Dendritic cell treated with granulocyte-macrophage colony-stimulating factor and Interleukin-4, amounts not matched to agents 40 ng/mL and 50 ng/mL, for 4 days (primary cell): ENCODE measurements at regions not wholly inside any gene's neighbourhood (a gene's known extent, or its start where the extent isn't known, plus 50 kb on each side); places are given as distances from the start of the nearest gene placed in this dataset.

Source experiments
- H3K27ac Mint-ChIP-seq: one replicate; pipeline ENCODE4 v1.8.0; 2022; ENCODE audit warnings: mild to moderate bottlenecking, mixed read lengths
- H3K27me3 Mint-ChIP-seq: one replicate; pipeline ENCODE4 v1.8.0; 2022; ENCODE audit warnings: mild to moderate bottlenecking, mixed read lengths
- H3K36me3 Mint-ChIP-seq: one replicate; pipeline ENCODE4 v1.8.0; 2022; ENCODE audit warnings: low read depth, mixed read lengths
- H3K4me1 Mint-ChIP-seq: one replicate; pipeline ENCODE4 v1.8.0; 2022; ENCODE audit warnings: low read depth, mixed read lengths
- H3K4me3 Mint-ChIP-seq: one replicate; pipeline ENCODE4 v1.8.0; 2022; ENCODE audit warnings: mild to moderate bottlenecking, moderate library complexity, mixed read lengths
- H3K9me3 Mint-ChIP-seq: one replicate; pipeline ENCODE4 v1.8.0; 2022; ENCODE audit warnings: mixed read lengths
- intact Hi-C: fragments of 100-400 bp; cut with micrococcal nuclease; formaldehyde crosslinking; loops from one replicate; pipeline ENCODE4 v1.15.0; 2022

DNA sequence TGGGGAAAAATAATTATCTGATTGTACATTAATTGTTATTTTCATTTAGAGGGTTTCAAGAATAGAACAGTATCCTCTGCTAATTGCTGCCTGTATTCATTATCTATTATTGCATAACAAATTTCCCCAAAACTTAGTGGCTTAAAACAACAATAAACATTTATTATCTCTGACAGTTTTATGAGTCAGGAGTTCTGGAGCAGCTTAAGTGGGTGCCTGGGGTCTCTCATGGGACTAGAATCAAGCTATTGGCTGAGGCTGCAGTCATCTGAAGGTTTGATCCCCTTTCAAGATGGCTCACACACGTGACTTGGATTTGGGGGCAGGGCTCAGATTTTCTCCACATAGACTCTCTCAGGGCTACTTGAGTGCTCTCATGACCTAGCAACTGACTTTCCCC is 98.1 kb upstream of the JADE1 start:
- no peaks in the 10 kb centered on the region for H3K27me3 Mint-ChIP-seq

DNA sequence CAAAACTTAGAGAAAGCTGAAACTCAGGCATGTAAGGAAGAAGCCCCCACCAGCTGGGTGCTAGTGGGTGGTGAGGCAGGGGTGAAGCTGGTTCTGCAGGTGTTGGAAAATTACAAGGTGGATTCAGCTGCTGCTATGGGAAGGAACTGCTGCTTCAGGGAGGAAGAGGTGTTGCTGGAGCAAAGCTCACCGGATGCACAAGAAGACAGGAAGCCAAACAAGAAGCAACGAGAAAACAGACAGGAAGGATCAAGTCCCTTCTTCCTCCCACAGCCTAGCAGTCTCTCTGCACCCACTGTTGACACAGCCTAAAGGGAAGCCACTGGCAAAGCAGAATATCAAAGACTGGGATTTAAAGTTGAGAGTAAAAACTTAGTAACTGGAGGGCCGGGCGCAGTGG is 100.2 kb upstream of the JADE1 start:
- no peak overlapping the region for H3K27ac Mint-ChIP-seq
- intact Hi-C loops: no loop called here
- H3K4me3 Mint-ChIP-seq: no peak overlapping the region
- peaks cover 2% of the 10 kb centered on the region for H3K9me3 Mint-ChIP-seq
- H3K4me1 Mint-ChIP-seq: peaks cover 5% of the 10 kb centered on the region
- no peaks in the 10 kb centered on the region for H3K27me3 Mint-ChIP-seq
- H3K36me3 Mint-ChIP-seq: no peaks in the 10 kb centered on the region

More for the DNA sequence above, 98.1 kb upstream of the JADE1 start:
- H3K4me3 Mint-ChIP-seq: no peak overlapping the region
- no peaks in the 10 kb centered on the region for H3K9me3 Mint-ChIP-seq
- peaks cover 5% of the 10 kb centered on the region for H3K4me1 Mint-ChIP-seq
- intact Hi-C loops: no loop called here
- no peak overlapping the region for H3K27ac Mint-ChIP-seq
- no peaks in the 10 kb centered on the region for H3K36me3 Mint-ChIP-seq

DNA sequence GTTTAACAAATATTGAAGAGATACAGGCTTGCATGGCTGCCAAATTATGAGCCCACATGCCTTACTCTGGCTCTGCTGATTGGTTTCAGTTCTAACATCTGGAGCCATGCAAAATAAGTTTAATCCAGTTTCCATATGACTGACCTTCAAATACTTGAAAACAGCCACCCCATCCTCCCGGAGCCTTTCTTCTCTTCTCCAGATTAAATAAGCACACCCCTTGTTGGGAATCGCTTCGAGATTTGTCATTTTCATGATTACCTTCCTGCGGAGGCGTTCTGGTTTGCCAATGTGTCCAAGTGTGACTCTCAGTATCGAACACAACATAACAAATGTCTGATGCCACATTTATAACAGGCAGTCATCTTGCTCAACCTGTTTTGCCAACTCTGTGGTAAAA is 101.6 kb upstream of the JADE1 start:
- intact Hi-C loops: no loop called here
- peaks cover 5% of the 10 kb centered on the region for H3K4me1 Mint-ChIP-seq
- H3K27me3 Mint-ChIP-seq: no peaks in the 10 kb centered on the region

DNA sequence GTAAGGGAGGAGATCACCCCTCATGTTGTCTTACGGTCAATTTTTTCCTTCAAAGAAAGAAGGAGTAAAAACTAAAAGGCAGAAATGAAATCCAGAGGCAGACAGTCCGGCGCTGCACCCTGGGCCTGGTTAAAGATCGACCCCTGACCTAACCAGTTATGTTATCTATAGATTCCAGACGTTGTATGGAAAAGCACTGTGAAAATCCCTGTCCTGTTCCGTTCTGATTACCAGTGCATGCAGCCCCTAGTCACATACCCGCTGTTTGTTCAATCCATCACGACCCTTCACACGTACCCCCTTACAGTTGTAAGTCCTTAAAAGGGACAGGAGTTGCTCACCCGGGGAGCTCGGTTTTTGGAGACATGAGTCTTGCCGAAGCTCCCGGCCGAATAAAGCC is 105.6 kb upstream of the JADE1 start:
- no peak overlapping the region for H3K4me3 Mint-ChIP-seq
- H3K27ac Mint-ChIP-seq: no peak overlapping the region
- peaks cover under 1% of the 10 kb centered on the region for H3K4me1 Mint-ChIP-seq
- H3K27me3 Mint-ChIP-seq: no peaks in the 10 kb centered on the region
- intact Hi-C loops: no loop called here
- peaks cover 8% of the 10 kb centered on the region for H3K9me3 Mint-ChIP-seq
- no peaks in the 10 kb centered on the region for H3K36me3 Mint-ChIP-seq

More for the DNA sequence above, 101.6 kb upstream of the JADE1 start:
- H3K9me3 Mint-ChIP-seq: peaks cover 8% of the 10 kb centered on the region
- H3K36me3 Mint-ChIP-seq: no peaks in the 10 kb centered on the region
- H3K4me3 Mint-ChIP-seq: no peak overlapping the region
- H3K27ac Mint-ChIP-seq: no peak overlapping the region

DNA sequence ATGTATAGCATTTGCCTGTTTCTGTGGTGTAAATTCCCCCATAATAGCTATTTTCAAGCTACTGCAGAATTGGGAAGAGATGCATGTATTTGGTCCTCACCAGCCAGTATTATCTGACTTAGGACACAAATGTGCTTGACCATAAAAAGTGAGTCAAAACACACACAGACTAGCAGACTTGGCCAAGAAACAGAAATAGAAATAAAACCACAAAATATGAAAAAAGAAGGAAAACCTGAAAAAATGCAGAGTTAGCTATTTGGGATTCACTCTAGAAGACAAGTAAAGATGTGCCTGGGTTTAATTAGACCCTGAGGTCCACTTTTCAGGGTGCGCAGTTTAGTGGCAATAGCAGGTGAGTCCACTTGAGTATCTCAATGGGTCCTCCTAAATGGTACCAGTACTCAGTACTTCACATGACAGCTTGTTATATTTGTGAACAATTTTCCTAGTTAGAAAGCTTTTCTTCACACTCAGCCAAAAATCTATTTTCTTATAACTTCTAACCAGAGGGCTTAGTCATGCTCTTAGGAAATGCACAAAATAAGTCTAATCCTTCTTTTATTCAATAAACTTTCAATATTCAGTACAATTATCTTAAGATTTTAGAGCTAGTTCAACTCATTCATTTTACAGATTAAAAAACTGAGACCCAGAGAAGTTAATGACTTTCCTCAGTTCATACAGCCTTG is 108.7 kb upstream of the JADE1 start:
- H3K27ac Mint-ChIP-seq: no peak overlapping the region
- H3K4me1 Mint-ChIP-seq: no peaks in the 10 kb centered on the region
- H3K27me3 Mint-ChIP-seq: no peaks in the 10 kb centered on the region
- H3K9me3 Mint-ChIP-seq: peaks cover 8% of the 10 kb centered on the region
- intact Hi-C loops: no loop called here
- no peaks in the 10 kb centered on the region for H3K36me3 Mint-ChIP-seq
- H3K4me3 Mint-ChIP-seq: no peak overlapping the region

DNA sequence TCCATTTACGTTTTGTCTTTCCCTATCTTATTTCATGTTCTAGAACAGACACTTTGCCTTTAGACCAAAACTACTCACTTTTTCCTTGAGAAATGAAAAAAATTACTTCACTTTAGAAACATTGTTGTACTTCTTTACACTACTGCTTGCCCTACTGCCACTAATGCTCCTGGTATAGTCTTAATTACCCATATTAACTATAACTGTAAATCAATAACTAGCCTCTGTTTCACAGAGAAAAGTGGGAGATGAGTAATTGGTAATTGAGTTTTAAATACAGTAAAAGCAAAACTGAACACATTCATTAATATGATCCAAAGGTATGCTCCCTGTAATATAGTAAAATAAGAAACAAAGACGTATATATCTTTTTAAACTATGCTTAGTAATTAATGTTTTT is 111.1 kb upstream of the JADE1 start:
- H3K9me3 Mint-ChIP-seq: peaks cover 1% of the 10 kb centered on the region
- H3K27me3 Mint-ChIP-seq: no peaks in the 10 kb centered on the region
- no peak overlapping the region for H3K27ac Mint-ChIP-seq
- no peaks in the 10 kb centered on the region for H3K4me1 Mint-ChIP-seq
- no peaks in the 10 kb centered on the region for H3K36me3 Mint-ChIP-seq
- H3K4me3 Mint-ChIP-seq: no peak overlapping the region
- intact Hi-C loops: no loop called here

DNA sequence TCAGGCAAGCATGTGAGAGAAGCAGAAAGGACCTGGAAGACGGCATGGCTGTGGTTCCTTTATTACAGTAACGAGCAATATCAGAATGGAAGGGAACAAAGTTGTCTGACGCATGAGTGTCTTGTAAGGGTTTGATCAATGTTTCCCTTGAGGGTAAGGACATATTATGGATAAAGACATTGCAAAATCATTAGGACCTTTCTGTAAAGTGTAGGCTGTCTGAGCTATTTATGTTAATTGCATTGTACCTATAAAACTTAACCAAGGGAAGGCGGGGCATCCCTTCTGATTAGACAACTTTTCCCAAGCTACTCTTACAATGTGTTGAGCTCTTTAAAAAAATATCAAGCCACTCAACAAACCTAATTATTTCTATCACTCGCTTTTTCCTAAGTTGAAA is 112.2 kb upstream of the JADE1 start:
- Mint-ChIP-seq H3K36me3 (no peaks in the 10 kb centered on the region), H3K9me3 (peaks cover 8% of the 10 kb centered on the region), H3K27ac (no peak overlapping the region), H3K4me3 (no peak overlapping the region), H3K27me3 (no peaks in the 10 kb centered on the region), H3K4me1 (no peaks in the 10 kb centered on the region)
- intact Hi-C loops: no loop called here

DNA sequence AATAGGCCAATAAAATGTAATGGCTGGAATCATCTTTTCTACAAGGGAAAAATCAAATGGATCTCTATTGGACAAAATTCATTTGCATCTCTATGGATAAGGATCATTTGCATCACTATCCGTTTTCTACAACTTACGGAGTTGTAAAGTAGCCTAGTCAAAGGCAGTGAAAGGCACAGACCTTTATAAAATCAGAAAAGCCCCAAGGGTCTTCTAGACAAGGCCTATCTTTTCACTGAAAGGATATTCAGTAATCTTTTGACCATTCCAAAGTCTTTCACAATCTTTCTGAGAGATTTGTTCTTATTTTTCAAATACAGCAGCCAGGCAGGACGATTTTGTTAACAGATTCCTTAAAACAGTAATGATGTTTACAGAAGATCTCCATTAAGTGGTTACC is 119.5 kb upstream of the JADE1 start:
- peaks cover 5% of the 10 kb centered on the region for H3K4me1 Mint-ChIP-seq
- no peaks in the 10 kb centered on the region for H3K36me3 Mint-ChIP-seq

DNA sequence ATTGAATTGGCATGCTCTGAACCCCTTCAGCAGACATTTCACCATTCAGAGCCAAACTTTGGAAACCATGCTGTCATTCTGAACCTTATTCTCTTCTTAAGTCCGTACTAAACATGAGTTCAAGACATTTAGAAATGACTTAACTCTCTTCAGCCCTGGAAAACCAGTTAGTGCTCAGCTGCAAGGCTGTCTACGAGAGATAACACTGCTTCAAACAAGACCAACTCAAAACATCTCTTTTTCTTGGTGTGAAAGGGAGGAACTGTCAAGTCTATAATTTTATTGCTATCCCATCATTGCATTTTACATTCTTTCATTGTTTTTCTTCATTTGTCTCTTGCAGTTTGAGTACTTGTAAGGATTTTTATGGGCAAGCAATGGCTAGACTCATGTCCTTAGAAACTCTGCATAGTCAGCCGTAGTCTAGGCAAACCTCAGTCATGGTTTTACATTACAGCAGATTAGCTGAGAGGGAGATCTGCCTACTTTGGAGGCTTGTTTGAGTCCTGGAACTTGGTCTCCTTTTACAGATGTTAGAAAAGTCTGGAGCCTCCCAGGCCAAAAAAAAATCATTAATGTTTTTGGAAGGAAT is 120.6 kb upstream of the JADE1 start:
- H3K4me3 Mint-ChIP-seq: no peak overlapping the region
- H3K9me3 Mint-ChIP-seq: peaks cover 20% of the 10 kb centered on the region
- no peak overlapping the region for H3K27ac Mint-ChIP-seq
- no peaks in the 10 kb centered on the region for H3K36me3 Mint-ChIP-seq
- no peaks in the 10 kb centered on the region for H3K27me3 Mint-ChIP-seq
- intact Hi-C loops: no loop called here
- H3K4me1 Mint-ChIP-seq: peaks cover 5% of the 10 kb centered on the region

More for the DNA sequence above, 119.5 kb upstream of the JADE1 start:
- Mint-ChIP-seq H3K9me3 (peaks cover 20% of the 10 kb centered on the region), H3K27me3 (no peaks in the 10 kb centered on the region), H3K27ac (no peak overlapping the region), H3K4me3 (no peak overlapping the region)
- intact Hi-C loops: no loop called here

DNA sequence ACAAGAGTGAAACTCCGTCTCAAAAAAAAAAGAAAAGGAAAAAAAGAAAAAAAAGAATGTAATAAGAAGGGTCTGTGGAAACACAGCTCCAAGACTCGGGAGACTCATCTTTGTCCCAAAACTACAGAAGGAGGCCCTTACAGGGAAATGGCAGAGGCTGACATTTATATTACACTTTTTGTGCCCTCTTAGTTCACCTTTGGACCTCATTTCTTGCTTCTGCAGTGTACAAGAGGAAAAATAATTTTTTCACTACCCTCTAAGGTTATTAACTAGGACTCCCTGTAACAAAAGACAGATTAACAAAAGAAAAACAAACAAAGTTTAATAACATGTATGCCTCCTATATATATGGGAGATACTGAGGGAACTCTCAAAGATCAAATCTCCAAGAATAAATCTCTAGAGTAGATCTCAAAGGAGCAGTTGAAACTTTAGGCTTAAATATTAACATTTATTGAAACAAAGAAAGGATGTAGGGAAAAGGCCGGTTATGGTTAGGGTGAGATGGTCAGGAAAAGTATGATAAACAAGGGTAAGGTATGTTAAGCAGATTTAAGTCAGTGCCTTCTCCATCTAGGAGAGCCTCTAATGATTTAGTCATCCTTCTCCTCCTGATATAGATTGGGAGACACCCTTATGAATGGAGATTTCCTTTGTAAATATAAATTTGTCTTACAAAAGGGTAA is 121.3 kb upstream of the JADE1 start:
- Mint-ChIP-seq H3K4me3 (no peak overlapping the region), H3K4me1 (peaks cover 5% of the 10 kb centered on the region), H3K27me3 (no peaks in the 10 kb centered on the region), H3K9me3 (peaks cover 16% of the 10 kb centered on the region), H3K27ac (no peak overlapping the region), H3K36me3 (no peaks in the 10 kb centered on the region)
- intact Hi-C loops: no loop called here

DNA sequence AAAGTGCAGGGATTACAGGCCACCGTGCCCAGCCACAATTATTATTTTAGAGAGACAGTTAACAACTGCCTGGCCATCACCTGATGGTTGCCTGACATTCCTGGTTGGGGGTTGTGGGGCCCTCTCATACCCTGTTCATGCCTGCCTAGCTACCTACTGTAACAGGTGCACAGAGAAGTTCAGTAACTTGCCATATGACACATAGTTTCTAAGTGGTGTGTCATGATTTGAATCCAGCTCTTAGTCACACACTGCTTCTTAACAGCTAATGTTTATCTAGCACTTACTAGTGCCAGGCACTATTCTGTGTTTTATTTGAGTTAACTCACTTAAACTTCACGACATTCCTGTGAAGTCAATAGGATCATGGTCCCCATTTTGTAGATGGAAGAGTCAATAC is 122.7 kb upstream of the JADE1 start:
- Mint-ChIP-seq H3K4me3 (no peak overlapping the region), H3K27me3 (no peaks in the 10 kb centered on the region), H3K27ac (no peak overlapping the region), H3K4me1 (peaks cover 5% of the 10 kb centered on the region), H3K36me3 (no peaks in the 10 kb centered on the region), H3K9me3 (peaks cover 11% of the 10 kb centered on the region)
- intact Hi-C loops: no loop called here

DNA sequence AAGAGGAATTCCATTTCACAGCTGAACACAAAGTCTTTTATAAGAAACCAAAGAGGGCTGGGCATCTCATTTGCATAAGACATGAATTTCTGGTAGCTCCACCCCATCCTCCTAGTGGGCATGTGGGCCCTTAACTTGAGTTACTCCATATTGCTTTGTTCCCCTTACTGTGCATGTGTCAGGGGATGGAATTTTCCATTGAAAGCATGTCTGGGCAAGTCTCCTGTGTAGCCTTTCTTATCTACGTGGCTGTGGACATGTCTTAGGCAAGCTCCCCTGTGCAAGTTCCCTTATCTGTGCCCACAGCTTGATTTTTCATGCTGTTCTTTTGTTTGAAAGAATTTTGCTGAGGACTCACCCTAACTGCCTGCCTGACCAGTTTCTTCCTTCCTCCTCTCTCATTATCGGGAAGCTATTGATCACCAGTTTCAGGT is 123.5 kb upstream of the JADE1 start:
- Mint-ChIP-seq H3K27ac (no peak overlapping the region), H3K27me3 (no peaks in the 10 kb centered on the region), H3K36me3 (no peaks in the 10 kb centered on the region), H3K4me3 (no peak overlapping the region), H3K4me1 (peaks cover 4% of the 10 kb centered on the region), H3K9me3 (peaks cover 11% of the 10 kb centered on the region)
- intact Hi-C loops: no loop called here

DNA sequence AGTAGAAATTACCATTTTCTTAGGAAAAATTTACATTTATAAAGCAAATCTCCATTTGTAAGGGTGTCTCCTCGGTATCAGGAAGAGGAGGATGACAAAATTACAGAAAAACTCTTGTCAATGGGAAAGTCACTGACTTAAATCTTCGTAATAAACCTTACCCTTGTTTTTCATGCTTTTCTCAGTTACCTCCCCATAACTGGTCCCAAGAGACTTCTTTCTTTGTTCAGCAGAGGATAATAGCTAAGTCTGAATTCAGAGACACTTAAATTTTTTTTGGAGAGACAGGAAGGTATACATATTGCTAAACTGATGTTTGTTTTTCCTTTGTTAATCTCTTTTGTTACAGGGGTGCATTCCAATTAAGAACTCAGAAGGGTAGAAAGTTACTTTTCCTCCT is 125.5 kb upstream of the JADE1 start:
- H3K4me3 Mint-ChIP-seq: no peak overlapping the region
- H3K27me3 Mint-ChIP-seq: no peaks in the 10 kb centered on the region
- no peaks in the 10 kb centered on the region for H3K4me1 Mint-ChIP-seq
- H3K27ac Mint-ChIP-seq: no peak overlapping the region
- no peaks in the 10 kb centered on the region for H3K36me3 Mint-ChIP-seq
- intact Hi-C loops: no loop called here
- peaks cover 11% of the 10 kb centered on the region for H3K9me3 Mint-ChIP-seq

DNA sequence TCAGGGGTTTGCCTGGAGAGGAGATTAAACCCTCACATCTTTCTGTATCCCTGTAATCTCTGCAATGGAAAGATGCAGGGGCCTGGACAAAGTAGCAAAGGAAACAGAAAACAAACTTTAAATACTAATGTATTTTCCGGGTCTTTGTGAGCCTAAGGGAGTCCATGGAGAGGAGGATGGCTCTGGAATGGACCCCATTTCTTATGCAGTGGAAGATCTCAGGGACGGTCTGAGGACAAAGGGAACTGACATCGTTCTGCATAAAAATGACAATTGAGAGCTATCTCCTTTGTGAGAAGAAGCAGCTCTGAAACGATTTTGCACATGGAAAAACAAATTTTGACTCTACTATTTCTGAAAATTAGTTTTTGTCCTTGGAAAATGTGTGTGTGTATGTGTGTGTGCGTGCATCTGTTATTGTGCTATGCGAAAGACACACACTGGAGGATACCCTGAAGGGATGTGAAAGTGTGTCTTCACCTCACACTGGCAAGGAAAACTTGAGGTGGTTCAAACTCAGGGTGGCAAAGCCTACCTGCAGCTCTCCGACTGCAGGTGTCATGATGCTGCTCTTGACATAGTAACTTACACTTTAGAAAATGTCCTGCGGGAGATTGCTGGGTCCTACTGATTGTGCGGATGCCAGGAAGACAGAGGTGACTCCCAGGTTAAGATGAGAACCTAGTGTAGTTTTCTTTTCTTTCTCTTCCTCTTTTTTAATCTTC is 126.4 kb upstream of the JADE1 start:
- no peaks in the 10 kb centered on the region for H3K36me3 Mint-ChIP-seq

More for the DNA sequence above, 126.4 kb upstream of the JADE1 start:
- Mint-ChIP-seq H3K4me3 (no peak overlapping the region), H3K9me3 (peaks cover 11% of the 10 kb centered on the region), H3K27ac (no peak overlapping the region), H3K4me1 (no peaks in the 10 kb centered on the region), H3K27me3 (peaks cover 1% of the 10 kb centered on the region)
- intact Hi-C loops: no loop called here
